ENCODE measurements at regions not wholly inside any gene's neighbourhood (a gene's known extent, or its start where the extent isn't known, plus 50 kb on each side); places are given as distances from the start of the nearest gene placed in this dataset.

GRCh38 chr9:10999646-11000045 lies 386.8 kb upstream of the PTPRD start:
- DNase-seq: no peak

GRCh38 chr9:11001546-11001945 lies 388.7 kb upstream of the PTPRD start:
- DNase-seq: no peak

- DNase-seq: no peak
These were observed 389.9 kb upstream of the PTPRD start for GRCh38 chr9:11002705-11003104.

GRCh38 chr9:11003836-11004235 lies 391.0 kb upstream of the PTPRD start:
- no peak for DNase-seq

- DNase-seq: no peak
These were observed 398.9 kb upstream of the PTPRD start for GRCh38 chr9:11011696-11012095.

- no peak for DNase-seq
These were observed 403.3 kb upstream of the PTPRD start for GRCh38 chr9:11016081-11016480.

- DNase-seq: no peak
These were observed 410.4 kb upstream of the PTPRD start for GRCh38 chr9:11023201-11023600.

GRCh38 chr9:11025775-11026174 lies 413.0 kb upstream of the PTPRD start:
- no peak for DNase-seq

- DNase-seq: no peak
These were observed 425.6 kb upstream of the PTPRD start for GRCh38 chr9:11038366-11038765.

- no peak for DNase-seq
These were observed 426.2 kb upstream of the PTPRD start for GRCh38 chr9:11039006-11039405.

GRCh38 chr9:11045589-11045988 lies 432.8 kb upstream of the PTPRD start:
- DNase-seq: peak in 1 of 3 donors; percentile 3

GRCh38 chr9:11063263-11063662 lies 450.5 kb upstream of the PTPRD start:
- no peak for DNase-seq

- DNase-seq: no peak
These were observed 452.1 kb upstream of the PTPRD start for GRCh38 chr9:11064909-11065308.

- DNase-seq: no peak
These were observed 459.4 kb upstream of the PTPRD start for GRCh38 chr9:11072176-11072575.

- peak in 1 of 3 donors; percentile 15 for DNase-seq
These were observed 473.8 kb upstream of the PTPRD start for GRCh38 chr9:11086561-11086960.

GRCh38 chr9:11088821-11089374 lies 476.1 kb upstream of the PTPRD start:
- DNase-seq: no peak

GRCh38 chr9:11092974-11093373 lies 480.2 kb upstream of the PTPRD start:
- DNase-seq: no peak

GRCh38 chr9:11097020-11097419 lies 484.2 kb upstream of the PTPRD start:
- DNase-seq: no peak

- no peak for DNase-seq
These were observed 490.7 kb upstream of the PTPRD start for GRCh38 chr9:11103525-11103924.

GRCh38 chr9:11107196-11107595 lies 494.4 kb upstream of the PTPRD start:
- DNase-seq: no peak

GRCh38 chr9:11128156-11128555 lies 515.4 kb upstream of the PTPRD start:
- no peak for DNase-seq

GRCh38 chr9:11135851-11136250 lies 523.0 kb upstream of the PTPRD start:
- DNase-seq: no peak

- DNase-seq: no peak
These were observed 528.6 kb upstream of the PTPRD start for GRCh38 chr9:11141357-11141756.

- no peak for DNase-seq
These were observed 530.4 kb upstream of the PTPRD start for GRCh38 chr9:11142965-11143738.

Data from muscle of back (tissue), 3 donors.